DMS114 treated with DMSO at 0.1 percent for 48 hours (cell line): ENCODE measurements at regions not wholly inside any gene's neighbourhood (a gene's known extent, or its start where the extent isn't known, plus 50 kb on each side); places are given as distances from the start of the nearest gene placed in this dataset.

Experiments used
- DNase-seq: peaks from one replicate; lab custom pipeline; 2025; ENCODE audit not compliant: unreplicated experiment; lab: John Stamatoyannopoulos, UW

DNA sequence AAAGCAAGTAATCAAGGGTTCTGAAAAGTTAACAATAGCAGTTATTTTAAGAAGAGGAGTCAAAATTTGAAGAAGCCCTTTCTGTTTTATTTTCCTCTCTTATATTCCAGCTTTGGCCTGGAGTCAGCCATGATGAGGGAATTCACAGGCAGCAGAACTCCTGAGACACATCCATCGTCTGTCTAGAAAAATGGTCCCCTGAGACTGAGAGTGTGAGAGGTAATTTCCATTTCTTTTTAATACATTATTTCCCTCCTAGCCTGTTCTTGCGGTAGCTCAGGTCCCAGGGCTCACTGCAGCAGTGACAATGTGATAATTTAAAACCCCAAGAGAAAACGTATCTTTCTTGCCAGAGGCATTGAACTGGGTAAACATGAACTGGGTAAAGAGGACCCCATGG is 296.0 kb downstream of the SMOC2 start:
- DNase-seq: no peak

DNA sequence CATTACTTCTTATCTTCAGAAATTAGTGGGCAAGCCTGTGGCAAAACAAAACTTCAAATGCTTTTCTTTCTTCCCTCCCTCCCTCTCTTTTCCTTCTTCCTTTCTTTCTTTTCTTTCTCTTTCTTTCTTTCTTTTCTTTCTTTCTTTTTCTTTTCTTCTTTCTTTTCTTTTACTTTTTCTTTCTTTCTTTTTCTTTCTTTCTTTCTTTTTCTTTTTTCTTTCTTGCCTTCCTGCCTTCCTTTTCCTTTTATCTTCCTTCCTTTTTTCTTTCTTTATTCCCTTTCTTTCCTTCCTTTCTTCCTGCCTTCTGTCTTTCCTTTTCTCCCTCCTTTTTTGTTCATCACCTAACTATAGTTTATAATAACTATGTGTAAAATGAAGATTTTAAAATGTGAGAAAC is 295.1 kb downstream of the SMOC2 start:
- no peak for DNase-seq

DNA sequence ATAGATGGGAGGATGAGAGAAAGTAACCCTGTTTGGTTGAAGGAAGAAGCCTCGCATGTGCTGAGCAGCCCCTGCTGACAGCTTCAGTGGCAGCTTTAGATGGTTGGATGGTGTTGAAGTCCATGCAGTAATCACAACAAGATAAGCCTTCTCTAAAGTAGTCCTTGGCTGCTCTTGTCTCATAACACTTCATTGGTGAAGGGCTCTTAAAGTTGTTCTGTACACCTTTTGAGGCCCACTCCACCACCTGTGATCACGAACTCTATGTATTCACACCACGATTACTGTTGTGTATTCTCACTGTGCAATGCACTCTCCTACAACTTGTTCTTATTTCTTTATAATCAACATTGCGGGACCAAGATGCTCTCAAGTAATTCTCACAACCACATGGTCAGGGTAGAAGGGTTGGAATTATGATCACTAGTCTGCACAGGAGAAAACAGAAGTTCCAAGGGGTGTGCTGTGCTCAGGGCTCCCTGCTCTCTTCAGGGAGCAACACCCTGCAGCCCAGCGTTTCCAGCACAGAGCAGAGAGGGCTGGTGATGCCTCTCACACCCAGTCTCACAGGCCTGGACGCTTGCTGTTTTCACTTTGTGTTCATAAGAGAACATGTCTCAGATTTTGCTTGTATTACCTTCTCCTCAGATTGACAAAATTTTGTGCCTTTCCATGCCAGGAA is 294.4 kb downstream of the SMOC2 start:
- DNase-seq: no peak

DNA sequence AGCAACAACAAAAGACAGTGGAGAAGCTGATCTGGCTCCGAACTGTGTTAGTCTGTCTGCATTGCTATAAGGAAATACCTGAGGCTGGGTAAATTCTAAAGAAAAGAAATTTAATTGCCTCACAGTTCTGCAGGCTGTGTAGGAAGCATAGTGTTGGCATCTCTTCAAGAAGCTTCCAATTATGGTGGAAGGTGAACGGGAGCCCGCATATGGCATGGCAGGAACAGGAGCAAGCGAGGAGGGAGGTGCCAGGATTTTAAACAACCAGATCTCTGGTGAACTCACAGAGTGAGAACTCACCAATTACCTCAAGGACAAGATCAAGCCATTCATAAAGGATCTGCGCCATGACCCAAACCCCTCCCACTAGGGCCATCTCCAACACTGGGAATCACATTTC is 293.5 kb downstream of the SMOC2 start:
- no peak for DNase-seq

DNA sequence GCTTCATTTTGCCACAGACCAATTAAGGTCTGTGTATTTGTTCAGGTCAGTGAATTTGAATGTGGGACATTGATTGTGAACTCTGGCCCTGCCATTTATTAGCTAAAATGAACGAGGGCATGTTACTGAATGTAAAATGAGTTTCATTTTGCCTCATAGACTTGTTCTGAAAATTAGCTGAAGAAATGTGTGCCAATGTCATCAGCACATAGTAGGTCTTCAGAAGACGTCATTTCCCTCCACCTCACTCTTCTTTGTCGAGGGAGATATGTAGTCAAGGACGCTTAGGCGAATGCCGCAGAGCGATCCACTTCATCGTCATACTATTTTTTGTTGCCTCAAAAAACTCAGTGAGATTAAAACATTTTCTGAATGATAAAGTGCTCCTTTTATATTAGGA is 291.7 kb downstream of the SMOC2 start:
- DNase-seq: no peak

DNA sequence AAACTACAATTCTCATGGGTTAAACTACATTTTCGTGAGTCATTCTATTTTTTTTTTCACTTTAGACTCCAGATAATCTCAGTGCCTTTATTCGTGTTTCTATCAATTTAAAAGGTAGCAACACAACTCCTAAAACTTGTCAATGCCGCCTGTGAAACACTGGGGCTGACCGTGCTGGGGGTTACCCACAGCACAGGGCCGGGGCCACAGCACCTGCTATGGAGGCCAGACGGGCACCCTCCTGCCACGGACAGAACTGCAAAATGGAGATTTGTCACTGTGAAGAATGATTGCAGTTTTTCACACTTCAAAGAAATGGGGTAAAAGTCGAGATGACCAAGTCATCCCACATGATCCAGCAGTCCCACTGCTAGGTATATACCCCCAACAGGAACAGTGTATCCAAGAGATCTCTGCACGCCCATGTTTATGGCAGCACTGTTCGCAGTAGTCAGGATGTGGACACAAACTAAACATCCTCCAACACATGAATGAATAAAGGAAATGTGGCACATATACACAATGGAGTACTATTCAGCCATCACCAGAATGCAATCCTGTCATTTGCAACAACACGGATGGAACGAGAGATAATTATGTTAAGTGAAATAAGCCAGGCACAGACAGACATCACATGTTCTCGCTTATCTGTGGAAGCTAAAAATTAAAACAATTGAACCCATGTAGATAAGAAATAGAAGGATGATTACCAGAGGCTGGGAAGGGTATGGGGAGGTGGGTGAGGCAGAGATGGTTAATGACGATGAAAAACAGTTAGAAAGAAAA is 290.1 kb downstream of the SMOC2 start:
- no peak for DNase-seq

DNA sequence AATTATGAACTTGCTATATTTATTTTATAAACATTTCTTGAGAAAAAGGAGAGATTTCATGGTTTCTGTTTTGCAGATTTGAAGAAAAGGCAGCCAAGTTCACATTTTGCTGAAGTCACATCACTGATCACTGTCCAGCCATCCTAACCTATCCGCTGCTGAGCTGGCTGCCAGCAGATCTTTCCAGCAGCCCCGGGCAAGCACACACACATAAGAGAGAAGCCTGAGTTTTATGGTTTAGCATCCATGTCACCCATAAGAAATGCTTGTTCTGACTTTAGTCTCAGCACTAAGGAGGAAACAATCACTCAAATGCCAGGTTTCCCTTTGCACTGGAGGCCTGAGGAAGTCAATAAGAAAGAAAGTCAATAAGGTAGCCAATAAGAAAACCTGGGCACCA is 287.1 kb downstream of the SMOC2 start:
- no peak for DNase-seq

DNA sequence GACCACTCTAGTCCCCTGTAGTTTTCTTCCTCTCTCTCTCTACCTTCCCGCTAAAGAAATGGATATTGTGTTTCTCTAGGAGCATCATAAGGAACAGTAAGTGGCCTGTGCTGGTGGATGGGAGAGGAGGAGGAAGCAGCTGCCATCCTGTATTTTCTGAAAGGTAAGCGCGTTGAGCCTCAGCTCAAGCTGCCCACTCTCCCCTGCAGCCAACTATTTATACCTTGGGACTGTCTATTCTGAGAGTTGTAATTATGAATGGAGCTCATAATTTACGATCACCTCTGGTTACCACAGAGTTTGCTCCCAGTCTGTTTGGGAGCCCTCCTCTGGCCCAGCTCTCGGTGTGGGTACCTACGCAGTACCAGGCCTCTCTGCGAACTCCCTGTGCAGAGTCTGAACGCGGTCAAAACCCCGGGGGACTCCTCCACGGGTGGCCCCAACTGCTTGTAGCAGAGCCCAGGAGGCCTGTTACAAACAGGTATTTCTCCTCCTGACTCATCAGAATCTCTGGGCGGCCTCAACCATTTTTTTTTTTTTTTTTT is 285.4 kb downstream of the SMOC2 start:
- no peak for DNase-seq

DNA sequence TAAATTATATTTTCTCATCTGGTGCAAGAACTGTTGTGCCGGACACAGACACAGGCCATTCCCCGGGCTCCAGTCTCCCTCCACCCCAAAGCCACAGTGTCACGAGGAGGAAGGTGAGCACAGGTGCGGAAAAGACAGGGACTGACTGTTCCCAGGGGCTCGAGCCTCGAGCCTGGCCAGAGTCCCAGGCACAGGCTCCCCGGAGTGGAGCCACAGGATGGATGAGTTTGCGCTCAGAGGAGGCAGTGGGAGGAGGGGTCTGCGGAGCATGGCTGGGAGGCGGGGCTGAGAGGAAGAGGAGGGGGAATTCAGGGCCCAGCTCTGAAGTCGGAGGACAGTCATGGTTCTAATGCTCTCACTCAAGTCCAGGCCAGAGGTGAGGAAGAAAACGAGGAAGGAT is 284.8 kb downstream of the SMOC2 start:
- no peak for DNase-seq

DNA sequence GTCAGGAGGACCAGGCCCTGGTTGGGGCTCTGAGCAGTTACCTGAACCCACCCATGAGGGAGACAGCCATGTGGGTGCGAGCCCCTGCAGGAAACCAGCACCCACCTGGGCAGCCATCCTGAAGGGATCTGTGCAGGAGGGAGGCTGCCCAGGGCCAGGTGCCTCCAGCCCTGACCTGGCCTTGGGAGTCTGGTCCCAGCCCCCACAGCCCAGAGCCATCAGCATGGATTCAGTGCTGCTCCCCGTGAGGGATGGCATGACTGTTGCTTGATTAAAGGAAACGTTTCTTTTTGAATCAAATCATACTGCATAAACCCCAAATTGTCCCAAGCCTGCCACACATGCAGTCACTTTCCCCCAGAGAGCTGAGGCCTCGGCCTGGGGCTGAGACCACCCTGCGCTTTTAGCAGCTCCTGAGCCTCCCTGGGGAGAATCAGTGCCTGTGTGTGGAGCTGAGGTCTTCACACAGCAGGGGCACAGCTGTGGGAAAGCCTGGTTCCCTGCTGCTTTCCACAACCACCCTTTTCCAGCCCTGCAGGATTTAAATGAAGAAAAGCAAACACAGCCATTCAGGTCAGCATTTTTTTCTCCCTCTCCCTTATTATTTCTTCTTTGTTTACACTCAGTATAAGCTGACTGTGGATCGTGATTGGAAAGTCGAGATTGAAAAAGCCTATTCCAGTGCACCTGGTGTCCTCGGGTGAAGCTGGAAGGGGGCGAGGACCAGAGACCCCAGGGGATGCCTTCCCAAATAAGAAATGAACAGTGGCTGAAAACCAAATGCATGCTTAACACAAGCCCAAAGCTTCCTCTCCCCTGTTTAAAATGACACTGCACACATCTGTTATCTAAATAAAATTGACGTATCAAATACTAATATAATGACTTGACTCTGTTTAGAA is 283.9 kb downstream of the SMOC2 start:
- DNase-seq: no peak

DNA sequence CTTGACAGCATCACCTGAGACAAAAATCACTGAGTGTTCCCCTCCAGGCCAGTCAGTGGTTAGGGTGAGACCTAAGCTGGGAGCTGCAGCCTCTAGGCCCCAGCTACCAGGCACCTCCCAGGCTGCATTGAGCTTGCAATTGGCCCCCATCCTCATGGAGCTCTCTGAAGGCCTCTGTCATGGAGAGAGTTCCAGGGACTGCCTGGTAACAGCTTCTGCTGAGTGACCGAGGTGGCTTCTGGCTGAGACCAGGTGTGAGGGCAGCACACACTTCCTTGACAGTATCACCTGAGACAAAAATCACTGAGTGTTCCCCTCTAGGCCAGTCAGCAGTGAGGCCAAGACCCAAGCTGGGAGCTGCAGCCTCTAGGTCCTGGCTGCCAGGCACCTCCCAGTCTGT is 283.0 kb downstream of the SMOC2 start:
- DNase-seq: no peak

DNA sequence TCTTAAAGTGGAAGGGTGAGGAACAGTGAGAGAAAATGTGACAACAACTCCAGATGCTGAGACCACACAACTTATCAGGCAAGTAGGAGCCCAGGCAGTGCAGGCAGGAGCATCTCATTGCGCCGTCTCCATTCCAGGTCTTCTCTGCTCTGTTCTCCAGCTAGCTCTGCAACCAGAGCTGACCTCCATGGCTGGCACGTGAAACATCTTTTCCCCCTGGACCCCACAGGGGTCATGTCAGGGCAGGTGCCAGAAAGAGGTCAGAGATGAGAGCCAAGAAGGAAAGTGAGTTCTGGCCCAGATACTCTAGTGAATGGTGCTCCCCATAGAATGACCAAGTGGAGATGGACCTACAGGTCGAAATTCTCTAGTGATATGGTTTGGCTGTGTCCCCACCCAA is 281.4 kb downstream of the SMOC2 start:
- no peak for DNase-seq

DNA sequence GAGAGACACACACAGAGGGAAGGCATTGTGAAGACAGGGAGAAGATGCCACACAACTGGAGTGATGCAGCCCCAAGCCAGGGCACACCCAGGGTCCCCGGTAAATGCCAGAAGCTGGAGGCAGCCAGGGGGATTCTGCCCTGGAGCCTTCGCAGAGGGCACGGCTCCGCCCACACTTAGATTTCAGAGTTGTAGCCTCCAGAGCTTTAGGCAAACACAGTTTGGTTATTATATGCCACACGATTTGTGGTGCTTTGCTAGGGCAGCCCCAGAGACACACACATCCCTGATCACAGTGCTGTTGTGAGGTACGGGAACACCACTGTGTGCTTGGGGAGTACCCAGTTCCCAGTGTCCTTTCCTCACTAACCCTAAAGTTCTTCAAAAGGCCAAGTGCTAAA is 280.6 kb downstream of the SMOC2 start:
- DNase-seq: no peak

DNA sequence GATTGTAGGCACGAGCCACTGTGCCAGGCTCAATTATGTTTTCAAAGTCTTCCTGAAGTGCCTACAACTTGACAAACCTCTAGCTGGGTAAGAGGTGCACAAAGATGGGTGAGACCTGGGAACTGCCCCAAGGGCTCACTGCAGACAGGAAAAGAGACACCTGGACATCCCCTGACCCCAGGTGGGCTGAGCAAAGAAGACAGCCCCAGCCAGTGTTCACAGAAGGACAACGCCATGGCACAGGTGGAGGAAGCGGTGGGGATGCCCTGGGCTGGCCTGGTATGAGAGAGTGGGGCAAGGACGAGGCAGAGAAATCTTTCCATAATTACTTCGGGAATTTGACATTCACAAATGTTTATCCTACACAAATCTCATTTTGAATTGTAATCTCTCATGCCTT is 278.9 kb downstream of the SMOC2 start:
- no peak for DNase-seq

DNA sequence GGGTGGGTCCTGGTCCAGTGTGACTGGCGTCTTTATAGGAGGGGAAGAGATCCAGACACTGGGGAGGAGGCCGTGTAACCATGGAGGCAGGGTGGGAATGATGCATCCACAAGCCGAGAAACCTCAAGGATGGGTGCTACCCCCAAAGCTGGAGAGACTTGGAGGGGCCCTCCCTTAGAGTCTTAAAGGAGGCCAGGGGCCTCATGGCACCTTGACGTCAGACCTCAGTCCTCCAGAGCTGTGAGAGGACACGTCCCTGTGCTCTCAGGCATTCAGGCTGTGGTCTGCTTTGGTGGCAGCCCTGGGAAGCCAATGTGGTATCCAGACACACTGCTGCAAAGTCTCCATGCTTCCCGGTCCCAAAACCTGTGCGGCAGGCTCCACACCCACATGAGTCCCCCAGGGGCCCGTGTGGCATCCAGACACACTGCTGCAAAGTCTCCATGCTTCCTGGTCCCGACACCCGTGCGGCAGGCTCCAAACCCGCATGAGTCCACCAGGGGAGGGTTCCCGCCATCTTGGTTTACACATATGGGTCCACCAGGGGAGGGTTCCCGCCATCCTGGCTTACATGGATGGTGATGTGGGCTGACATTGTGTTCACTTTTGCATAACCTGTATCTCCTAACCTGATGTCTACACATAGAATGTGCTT is 278.0 kb downstream of the SMOC2 start:
- DNase-seq: no peak
